Fibroblast of skin of left biceps (primary cell): ENCODE measurements at regions not wholly inside any gene's neighbourhood (a gene's known extent, or its start where the extent isn't known, plus 50 kb on each side); places are given as distances from the start of the nearest gene placed in this dataset.

Experiments
- DNase-seq, 2 experiments: peaks; one replicate each; pipeline ENCODE4 v3.0.0-alpha.2; 2013; ENCODE audit warnings: low read depth in 2 of 2

DNA sequence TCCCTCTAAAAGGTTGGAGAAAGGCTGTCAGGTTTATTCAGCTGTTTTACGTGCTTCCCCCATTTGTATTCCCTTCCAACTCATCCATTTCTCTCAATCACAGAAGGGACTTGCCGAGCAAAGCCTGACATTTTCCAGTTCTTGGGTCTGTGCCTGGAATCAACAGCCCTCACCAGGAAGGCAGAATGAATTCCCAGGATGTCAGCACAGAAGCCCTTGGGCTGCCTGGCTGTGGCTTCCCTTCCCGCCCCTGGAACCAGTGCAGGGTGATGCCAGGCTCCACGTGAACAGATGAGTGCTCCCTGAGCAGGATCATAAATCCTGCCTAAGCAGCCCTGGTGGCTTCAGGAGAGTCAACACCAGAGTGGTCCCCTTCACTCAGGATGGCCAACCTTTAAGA is 86.1 kb upstream of the CD83 start:
- DNase-seq, result no peak

DNA sequence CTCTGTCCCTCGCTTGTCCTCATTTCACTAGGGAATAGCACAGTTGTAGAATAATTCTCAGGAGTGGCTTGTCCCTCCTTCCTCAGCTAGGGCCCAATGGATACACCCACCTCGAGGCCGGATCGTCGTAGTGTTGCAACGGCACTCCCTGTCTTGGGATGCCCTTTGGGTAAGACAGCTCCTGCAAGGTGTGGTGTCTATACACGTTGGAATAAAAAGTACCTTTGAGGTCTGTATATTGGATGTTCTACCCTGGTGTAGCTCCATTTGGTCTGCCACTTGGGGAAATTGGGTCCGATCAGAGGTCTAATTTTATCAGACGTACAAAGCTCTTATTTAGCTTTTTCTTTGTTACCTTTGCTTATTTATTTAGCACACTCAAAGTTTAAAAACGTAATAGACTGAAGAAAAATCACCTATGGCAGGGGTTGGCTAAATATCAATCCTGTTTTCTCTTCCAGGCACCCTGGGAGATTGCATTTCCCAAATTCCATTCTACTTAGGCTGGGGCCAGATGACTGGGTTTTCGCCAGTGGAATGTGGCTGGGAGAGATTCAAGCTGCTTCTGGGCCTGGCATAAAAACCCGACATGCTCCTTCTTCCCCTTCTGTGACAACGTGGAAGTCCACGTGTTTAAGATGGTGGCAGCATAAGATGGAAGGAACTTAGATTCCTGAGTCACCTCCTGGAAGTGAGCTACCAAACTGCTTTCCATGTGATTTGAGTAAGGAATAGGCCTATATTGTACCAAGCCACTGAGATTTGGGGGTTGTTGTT is 82.3 kb upstream of the CD83 start:
- DNase-seq, result peak; percentile 81 to 83

DNA sequence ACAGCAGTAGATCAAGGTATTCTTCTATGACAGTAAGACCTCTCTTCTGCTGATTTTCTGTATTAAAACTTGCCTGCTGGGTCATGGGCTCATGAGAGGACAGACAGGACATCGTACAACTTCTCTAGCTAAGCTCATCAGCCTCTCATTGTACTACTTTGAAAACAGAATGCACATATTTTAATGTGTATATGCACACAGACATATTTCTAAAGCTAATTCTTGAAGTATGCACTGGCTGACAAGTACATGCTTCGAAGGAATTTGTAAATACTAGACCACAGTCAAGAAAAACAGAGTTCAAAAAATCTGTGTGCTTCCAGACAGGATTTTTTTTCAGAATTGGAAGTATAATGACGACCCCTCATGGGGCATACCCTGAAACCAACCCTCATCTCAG is 81.7 kb upstream of the CD83 start:
- DNase-seq, result peak in 1 of 2 experiments; percentile 13

DNA sequence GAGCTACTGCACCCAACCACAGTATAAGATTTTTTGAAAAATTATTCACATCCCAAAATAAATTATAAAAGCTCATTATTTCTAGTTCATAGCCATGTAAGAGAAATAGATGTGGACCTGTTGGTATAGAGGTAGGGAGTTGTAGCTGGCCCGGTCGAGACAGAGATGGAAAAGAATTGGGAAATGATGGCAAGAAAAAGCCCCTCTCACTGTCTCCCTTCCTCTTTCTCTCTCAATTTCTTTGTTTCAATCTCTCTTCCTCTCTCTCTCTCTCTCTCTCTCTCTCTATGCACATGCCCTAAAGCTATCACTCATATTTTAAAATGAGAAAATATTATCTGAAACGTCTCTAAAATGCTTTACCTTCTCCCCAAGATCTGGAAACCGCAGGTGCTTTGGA is 80.7 kb upstream of the CD83 start:
- DNase-seq, result no peak

DNA sequence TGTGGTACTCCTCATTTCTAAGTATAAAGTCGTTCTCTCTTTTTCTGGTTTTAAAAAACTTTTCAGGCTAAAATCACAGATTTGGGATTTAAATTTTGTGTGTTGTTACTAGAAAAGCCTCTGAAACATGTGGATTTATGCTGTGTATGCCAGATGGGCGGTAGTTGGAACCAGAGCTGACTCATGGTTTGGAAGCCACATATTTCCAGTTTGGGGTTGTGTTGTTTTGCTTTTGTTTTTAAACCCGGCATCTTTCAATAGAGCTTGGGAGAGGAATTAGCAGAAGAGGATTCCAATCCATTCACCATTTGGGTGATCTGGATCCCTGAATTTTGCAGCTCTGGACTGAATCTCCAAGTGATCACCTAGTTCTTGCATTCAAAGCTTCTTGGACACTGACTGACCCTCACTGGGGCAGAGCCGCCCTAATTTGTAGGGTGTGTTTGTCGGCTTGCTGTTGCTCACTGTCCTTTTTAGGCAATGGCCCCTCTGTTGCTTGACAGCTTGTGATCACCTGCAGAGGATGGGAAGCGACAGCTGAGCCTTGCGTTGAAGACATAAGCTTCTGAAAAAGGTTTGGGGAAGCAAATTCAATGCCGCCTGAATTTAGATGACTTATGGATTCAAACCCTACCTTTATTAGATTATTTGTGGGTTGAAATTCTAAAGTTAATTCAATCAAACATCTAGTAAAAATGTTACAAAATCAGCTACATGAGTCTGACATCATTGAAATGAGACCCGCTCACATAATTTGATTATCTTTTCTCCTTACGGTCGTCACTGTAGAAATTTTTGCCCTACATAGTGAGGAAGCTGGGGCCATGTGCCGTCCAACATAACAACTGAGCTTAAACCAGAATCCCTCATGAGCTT is 79.9 kb upstream of the CD83 start:
- peak; percentile 35 to 45 for DNase-seq

DNA sequence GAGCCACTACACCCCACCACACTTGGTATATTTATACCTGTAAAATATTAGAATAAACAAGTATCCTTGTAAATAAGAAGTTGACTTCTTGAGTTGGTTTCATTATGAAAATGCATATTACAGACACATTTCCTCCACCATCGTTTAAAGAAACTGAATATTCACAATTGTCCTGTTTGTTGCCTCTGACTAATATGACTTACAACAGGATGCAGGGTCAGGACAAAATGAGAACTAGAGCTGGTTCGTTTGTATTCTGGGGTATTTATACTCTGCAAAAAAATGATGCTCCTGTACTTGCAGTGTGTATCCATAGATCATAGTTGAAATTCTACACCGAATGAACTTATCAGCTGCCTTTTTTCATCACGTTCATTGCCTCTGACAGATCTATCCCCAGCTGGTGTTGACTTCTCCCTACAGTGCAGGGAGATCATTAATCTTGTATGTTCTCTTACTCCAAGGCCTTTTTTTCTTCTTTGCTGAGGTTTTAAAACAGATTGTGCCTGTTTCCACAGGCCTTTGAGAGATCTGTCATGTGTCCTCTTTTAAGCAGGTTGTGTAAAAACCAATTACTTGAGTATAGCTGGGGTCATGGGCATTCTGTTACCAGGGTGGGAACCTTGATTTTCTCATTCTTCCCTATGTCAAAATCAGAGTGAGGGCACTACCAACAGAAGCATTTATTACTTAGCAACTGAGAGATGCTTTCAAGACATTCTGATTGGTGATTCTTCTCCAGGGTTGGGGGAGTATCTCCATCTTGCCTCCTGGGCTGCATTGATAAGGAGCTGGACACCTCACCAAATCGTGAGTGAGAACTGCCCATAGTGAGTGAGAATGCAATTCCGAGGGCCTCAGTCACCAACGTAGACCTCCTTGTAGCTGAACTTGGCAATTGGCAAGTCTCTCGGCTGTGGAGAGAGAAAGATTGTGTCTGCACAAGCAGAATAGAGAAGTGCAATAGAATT is 78.8 kb upstream of the CD83 start:
- DNase-seq, result peak; percentile 25 to 36

DNA sequence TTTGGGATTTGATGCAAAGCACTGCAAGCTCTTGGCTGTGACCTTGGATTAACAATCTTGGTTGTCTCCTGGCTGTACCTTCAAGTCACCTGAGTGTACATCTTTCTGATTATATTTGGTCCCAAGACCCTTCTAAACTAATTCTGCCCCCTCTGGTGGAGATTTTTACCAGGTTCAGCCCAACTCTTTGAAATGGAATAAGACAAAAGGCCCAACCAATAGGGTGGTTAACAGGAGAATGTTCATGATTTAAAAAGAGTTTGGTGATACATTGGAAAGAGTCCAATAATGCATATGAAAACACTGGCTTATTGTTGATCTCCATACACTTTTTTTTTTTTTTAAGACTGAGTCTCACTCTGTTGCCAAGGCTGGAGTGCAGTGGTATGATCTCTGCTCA is 77.5 kb upstream of the CD83 start:
- DNase-seq, result no peak

DNA sequence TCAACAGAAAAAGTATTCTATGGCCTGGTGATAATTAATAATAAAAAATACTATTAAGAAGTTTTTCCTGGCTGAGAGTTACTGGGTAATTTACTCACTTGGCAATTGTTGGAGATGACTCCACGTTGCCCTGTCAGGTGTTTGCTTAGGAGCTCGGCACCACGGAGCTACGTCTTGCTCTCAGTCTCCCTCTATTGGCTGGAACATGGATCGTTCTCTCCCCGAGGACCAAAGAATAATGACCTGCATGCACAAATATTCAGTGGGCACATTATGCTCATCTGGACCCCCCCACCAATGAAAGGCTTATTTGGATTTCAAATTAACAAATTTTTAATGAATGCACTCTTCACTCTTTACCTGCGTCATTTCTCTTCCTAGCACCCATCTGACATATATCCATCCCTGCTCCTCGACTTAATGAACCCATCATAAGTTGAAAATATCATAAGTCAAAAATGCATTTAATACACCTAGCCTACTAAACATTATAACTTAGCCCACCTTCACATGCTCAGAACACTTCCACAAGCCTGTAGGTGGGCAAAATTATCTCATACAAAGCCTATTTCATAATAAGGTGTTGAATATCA is 71.0 kb upstream of the CD83 start:
- DNase-seq, result no peak

DNA sequence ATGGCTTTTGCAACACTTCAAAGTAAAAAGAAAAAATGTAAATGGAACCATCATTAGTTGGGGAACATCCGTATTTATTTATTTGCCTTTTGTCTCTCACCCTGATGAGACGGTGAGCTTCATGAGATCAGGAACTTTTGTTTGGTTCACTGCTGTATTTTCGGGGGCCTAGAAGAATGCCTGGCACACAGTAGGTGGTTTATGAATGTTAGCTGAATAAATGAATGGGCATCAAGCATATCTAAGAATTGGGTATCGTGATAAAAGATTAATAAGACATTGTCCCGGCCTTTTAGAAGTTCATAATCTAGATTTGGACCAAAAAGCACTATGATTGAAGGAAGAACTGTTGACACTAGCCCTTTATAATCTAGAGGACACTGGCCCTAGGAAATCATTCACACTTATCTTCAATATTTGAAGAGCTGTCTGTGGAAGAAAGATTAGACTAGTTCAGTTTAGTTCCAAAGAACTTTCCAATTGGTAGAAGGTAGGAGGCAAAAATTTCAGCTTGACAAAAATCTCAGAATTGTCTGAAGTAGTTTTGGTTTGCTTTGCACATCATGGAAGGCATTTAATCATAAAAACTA is 70.3 kb upstream of the CD83 start:
- DNase-seq, result no peak

DNA sequence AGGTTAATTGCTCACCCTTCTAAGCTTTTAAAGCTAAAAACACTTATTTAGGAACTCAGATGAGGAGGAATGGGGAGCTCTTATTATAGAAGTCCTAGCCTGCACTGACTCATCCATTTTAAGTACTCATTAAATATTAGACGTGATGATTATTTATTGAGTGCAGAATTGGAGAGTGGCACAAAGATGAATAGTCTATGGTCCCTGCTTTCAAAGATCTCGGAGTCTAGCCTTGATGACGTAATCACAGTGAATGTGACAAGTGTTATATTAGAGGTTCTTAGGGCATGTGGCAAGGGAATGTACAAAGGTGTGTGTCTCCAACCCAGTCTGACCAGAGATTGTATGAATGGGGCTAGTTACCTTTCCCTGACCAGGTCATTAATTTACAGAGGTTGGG is 68.7 kb upstream of the CD83 start:
- DNase-seq, result no peak

DNA sequence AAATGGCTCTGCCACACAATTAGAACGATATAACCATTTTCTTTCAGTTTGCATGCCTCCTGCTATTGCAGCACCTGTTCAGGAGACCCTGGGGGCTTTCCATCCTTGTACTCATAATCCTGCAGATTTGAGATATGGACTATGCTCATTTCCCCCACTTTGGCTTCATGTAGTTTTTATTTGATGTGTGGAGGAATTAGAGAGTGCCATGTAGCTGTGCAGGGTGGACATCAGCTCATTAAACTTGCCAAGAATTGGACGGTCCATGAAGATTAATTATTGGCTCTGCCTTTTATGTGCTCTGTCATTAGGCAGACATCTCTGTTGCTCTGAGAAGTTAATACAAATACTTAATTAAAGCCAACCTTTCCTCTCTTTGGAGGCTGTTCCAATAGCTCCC is 66.2 kb upstream of the CD83 start:
- no peak for DNase-seq

DNA sequence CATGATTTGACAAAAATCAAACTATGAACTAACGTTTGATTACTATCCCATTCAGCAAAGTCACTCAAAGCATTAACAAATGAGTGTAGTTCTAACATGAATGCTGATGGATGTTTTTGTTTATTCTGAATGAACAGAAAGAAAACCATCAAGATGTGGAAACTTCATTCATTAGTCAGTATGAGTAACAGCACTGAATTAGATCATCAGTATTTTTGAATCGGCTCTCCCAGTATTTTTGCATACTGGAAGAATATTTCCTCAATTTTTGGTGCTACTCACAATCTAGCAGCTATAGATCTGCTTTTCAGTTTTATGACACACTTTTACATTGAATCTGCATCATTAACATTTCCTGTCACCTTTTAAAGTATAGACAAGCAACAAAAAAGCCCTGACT is 63.8 kb upstream of the CD83 start:
- no peak for DNase-seq

DNA sequence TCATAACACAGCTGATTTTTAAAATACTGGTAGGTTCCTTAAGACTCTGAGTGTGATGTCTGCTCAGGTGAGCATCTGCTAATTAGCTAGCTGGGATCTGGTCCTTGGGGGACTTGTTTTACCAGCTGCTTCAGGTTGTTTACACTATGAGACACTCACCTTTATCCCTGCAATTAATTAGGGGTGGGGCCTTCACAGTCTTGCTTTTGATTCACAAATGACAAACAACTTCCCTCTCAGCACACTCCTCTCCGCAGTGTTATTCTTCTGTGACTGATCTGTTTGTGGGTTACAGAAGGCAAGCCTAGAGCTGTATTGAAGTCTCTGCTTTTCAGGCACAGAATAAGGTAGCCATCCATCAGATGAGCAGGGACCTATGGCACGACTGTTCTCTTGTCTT is 62.0 kb upstream of the CD83 start:
- no peak for DNase-seq

DNA sequence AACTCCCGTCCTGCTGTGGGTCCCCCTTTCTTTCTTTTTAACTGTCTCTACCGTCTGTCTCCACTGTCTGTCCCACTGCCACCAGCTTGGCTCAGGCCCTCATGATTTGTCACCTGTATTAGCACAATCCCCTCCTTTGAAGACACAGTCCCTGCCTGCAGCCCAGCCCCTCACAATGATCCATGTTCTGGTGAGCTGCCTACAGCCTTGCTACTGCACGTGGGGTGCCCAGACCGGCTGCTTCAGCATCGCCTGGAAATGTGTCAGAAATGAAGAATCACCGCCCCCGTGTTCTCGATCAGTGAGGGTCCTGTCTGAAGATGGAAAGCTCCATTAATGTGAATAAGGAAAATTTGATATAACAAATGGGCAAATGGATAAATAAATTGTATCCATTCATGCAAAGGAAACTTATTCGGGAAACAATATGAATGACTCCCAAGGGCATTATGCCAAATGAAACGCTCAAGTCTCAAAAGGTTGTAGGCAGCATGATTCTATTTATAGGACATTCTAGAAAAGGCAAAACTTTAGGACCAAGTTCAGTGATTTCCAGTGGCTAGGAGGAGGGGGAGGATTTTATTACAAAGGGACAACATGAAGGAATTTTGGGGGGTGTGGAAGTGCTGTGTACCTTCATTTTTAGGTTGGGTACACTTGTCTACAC is 59.4 kb upstream of the CD83 start:
- no peak for DNase-seq

DNA sequence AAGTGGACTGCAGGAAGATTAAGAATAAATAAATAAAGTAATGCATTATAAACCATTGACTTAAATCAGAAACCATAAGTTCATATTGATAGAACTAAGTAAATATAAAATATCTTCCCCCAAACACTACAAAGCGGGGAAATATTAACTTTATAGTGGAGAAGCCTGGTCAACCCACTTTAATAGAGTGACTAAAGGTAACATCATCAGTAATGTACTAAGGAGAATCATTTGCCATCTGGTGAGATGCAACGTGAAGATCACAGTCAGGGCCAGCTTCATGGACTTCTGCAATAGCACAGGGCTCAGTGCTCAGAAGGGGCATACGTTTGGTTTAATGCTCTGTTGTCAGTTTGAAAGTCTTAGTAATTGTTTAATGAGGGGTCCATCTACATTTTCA is 58.8 kb upstream of the CD83 start:
- DNase-seq, result no peak

DNA sequence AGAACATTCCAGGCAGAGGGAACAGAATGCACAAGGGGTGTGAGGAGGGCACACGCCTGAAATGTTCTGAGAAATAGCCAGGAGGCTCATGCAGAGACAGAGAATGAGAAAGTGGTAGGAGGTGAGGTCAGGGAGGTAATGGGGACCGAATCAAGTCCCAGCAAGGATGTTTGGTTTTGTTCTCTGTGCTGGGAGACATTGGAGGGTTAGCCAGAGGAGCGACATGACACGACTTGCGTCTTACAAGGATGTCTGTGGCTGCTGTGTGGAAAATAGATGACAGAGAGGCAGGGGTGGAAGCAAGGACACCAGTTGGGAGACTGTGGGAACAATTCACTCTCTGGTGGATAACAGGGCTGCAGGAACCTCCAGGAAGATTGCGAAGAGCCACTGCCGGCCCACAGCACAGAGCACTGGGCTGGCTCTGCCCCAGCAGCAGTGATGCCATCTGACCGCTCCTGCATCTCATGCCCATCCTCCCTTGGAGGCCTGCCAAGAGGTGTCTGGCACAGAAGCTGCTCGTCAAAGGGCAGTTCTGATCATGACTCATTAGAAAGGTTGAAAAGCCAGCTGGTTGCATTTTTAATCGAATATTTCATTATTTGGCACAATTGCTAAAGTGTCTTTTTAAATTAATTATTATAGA is 57.7 kb upstream of the CD83 start:
- no peak for DNase-seq

DNA sequence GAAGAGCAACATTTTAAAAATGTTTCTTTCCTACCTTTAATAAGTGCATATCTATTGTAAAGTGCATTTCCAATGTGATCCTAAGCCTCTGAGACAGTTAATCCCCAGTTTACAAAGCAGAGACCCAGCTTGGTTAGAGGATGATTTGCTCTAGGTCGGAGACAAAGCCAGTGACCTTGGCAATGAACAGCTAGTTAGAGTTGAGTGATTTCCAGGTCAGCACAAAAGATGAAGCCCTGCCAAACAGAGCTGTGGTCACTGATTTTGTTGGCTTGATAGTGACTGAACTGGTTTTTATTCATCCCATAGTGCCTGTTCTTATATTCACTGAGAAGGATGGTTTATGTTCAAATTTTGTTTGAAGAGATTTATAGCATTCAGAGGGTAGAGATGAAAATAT is 56.6 kb upstream of the CD83 start:
- no peak for DNase-seq

DNA sequence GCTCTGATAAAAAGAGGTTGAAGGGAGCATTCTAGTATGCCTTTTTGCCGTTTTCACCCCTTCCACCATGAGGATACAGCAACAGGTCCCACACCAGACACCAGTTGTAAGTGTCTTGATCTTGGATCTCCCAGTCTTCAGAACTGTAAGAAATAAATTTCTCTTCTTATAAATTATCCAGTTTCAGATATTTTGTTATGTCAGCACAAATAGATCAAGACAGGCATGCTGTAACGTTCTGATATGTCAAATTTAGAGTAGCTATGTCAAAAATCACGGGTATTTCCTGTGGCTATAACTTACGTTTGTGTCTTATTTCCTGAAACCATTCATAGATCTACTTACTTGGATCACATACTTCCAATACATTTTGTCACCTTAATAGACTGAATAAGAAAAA is 55.9 kb upstream of the CD83 start:
- DNase-seq, result no peak

DNA sequence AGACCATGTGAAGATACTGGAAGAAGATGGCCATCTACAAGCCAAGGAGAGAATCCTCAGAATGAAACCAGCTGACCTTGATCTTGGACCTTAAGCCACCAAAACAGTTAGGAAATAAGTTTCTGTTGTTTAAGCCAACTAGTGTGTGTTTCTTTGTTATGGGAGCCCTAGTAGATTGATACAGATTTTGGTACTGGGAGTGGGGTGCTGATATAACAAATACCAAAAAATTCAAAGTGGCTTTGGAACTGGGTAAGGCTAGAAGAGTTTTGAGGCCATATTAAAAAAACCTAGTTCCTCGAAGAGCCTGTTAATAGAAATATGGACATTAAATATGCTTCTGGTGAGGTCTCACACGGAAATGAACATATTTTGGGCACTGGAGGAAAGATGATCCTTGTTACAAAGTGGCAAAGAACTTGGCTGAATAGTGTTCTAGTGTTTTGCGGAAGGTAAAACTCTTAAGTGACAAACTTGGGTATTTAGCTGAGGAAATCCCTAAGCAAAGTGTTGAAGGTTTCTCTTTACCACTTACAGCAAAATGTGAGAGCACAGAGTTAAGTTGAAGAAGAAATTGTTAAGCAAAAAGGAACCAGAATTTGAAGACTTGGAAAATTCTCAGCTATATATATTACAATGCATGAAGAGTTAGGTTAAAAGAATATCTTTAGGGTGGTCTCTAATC is 55.1 kb upstream of the CD83 start:
- no peak for DNase-seq

DNA sequence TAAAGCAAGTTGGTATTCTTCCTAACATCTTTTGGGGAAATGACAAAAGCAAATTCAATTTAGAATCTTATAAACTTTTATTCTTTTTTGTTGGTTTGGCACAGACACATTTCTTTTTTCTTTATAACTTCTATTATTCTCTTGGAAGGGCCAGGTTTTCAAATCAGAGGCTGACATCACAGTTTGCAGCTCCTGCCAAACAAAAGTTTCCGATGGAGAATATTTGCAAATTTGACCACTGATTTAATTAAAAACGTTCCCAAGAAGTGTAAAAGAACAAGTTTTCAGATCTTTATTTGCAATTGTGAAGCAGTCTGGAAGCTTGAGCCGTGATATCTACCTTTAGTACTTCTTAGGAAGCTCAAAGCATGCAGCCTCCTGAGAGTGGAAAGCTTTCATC is 53.8 kb upstream of the CD83 start:
- no peak for DNase-seq
